ENCODE measurements at regions not wholly inside any gene's neighbourhood (a gene's known extent, or its start where the extent isn't known, plus 50 kb on each side); places are given as distances from the start of the nearest gene placed in this dataset.

DNA sequence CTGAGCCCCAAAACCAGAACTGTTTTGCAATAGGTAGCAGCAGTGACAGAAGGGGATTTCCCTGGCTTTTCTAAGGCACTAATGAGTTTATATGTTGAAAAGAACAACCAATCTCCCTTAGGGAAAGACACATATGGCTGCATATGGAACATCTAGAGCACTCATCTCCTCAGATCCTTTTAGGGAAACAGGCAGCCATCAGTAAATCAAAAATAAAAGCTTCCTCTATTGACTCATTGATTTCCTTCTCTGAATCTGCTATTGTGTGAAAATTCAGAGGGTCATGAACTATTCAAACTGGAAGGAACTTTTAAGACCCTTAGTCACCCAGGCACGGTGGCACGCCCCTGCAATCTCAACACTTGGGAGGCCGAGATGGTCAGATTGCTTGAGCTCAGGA is 110.9 kb upstream of the NANOS1 start:
- TF ChIP-seq, protein P1, sequence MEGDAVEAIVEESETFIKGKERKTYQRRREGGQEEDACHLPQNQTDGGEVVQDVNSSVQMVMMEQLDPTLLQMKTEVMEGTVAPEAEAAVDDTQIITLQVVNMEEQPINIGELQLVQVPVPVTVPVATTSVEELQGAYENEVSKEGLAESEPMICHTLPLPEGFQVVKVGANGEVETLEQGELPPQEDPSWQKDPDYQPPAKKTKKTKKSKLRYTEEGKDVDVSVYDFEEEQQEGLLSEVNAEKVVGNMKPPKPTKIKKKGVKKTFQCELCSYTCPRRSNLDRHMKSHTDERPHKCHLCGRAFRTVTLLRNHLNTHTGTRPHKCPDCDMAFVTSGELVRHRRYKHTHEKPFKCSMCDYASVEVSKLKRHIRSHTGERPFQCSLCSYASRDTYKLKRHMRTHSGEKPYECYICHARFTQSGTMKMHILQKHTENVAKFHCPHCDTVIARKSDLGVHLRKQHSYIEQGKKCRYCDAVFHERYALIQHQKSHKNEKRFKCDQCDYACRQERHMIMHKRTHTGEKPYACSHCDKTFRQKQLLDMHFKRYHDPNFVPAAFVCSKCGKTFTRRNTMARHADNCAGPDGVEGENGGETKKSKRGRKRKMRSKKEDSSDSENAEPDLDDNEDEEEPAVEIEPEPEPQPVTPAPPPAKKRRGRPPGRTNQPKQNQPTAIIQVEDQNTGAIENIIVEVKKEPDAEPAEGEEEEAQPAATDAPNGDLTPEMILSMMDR (conservative IDR thresholded peaks at IDR 0.05 in 1 of 2, IDR thresholded peaks at IDR 0.05 in 1 of 2; ENCODE audit: low read depth in 1 of 2, low read length in 2 of 2): no peak
- no peak for TF ChIP-seq EZH2 (IDR thresholded peaks at IDR 0.05; ENCODE audit: low read length, missing control alignments)

Data from fibroblast of lung (primary cell).